SK-N-SH treated with all-trans-retinoic acid at 6 μM for 48 hours (cell line): ENCODE measurements at regions not wholly inside any gene's neighbourhood (a gene's known extent, or its start where the extent isn't known, plus 50 kb on each side); places are given as distances from the start of the nearest gene placed in this dataset.

ENCODE experiments used
- ATAC-seq: fragments of 200-7000 bp; cut with Tn5 transposase; 3 replicates; pipeline ENCODE4 v1.9.1; 2020; ENCODE audit warnings: mild to moderate bottlenecking, moderate library complexity
- ARNTL ChIP-seq: fragments of 450-650 bp; formaldehyde crosslinking; IDR thresholded peaks from 2 replicates; pipeline ENCODE4 v1.5.0; 2020; ENCODE audit warnings: low read depth, mild to moderate bottlenecking, moderate library complexity, borderline replicate concordance
- BACH2 ChIP-seq: fragments of 250-450 bp; sonication (Bioruptor Pico); IDR thresholded peaks from 2 replicates; pipeline ENCODE4 v1.9.0; 2021; ENCODE audit warnings: mild to moderate bottlenecking, borderline replicate concordance
- ESRRG ChIP-seq: fragments of 250-450 bp; sonication (Bioruptor Pico); IDR thresholded peaks from 2 replicates; pipeline ENCODE4 v1.6.1; 2021; ENCODE audit warnings: mild to moderate bottlenecking
- ISL1 ChIP-seq: fragments of 250-450 bp; sonication (Bioruptor Pico); IDR thresholded peaks from 2 replicates; pipeline ENCODE4 v2.1.2; 2022; ENCODE audit warnings: mild to moderate bottlenecking, moderate library complexity
- OSR1 ChIP-seq: fragments of 250-450 bp; sonication (Bioruptor Pico); IDR thresholded peaks from 2 replicates; pipeline ENCODE4 v1.8.0; 2022; ENCODE audit warnings: moderate library complexity, mild to moderate bottlenecking, inconsistent platforms
- PPARA ChIP-seq: fragments of 250-450 bp; sonication (Bioruptor Pico); IDR thresholded peaks from 2 replicates; pipeline ENCODE4 v1.5.0; 2020; ENCODE audit warnings: mild to moderate bottlenecking, borderline replicate concordance
- RARB ChIP-seq: fragments of 250-450 bp; sonication (Bioruptor Pico); IDR thresholded peaks from 2 replicates; pipeline ENCODE4 v1.8.0; 2021; ENCODE audit warnings: mild to moderate bottlenecking, moderate library complexity
- SNAI2 ChIP-seq: fragments of 250-450 bp; sonication (Bioruptor Pico); IDR thresholded peaks from 2 replicates; pipeline ENCODE4 v1.5.0; 2020; ENCODE audit warnings: mild to moderate bottlenecking, moderate library complexity
- TCF4 ChIP-seq: fragments of 250-450 bp; sonication (Bioruptor Pico); IDR thresholded peaks from 2 replicates; pipeline ENCODE4 v1.8.0; 2021; ENCODE audit warnings: mild to moderate bottlenecking, moderate library complexity, borderline replicate concordance
- TOX ChIP-seq: fragments of 250-450 bp; sonication (Bioruptor Pico); IDR thresholded peaks from 2 replicates; pipeline ENCODE4 v1.8.0; 2021; ENCODE audit warnings: mild to moderate bottlenecking, moderate library complexity, borderline replicate concordance
- ZC3H10 ChIP-seq: fragments of 250-450 bp; sonication (Bioruptor Pico); IDR thresholded peaks from 2 replicates; pipeline ENCODE4 v1.5.1; 2021; ENCODE audit warnings: mild to moderate bottlenecking, moderate library complexity
- ZFP30 ChIP-seq: fragments of 450-650 bp; formaldehyde crosslinking; IDR thresholded peaks from 2 replicates; pipeline ENCODE4 v1.5.0; 2022; ENCODE audit warnings: mild to moderate bottlenecking, moderate library complexity
- ZNF8 ChIP-seq: fragments of 450-650 bp; formaldehyde crosslinking; IDR thresholded peaks from 2 replicates; pipeline ENCODE4 v1.5.0; 2020; ENCODE audit warnings: mild to moderate bottlenecking, moderate library complexity
- TF ChIP-seq, protein P1 (sequence below): fragments of 250-450 bp; sonication (Bioruptor Pico); IDR thresholded peaks from 2 replicates; pipeline ENCODE4 v1.5.1; 2020; ENCODE audit warnings: low read depth, mild to moderate bottlenecking, moderate library complexity
- TF ChIP-seq, protein P2 (sequence below): fragments of 250-450 bp; sonication (Bioruptor Pico); IDR thresholded peaks from 2 replicates; pipeline ENCODE4 v1.5.1; 2021; ENCODE audit warnings: mild to moderate bottlenecking, moderate library complexity
- TF ChIP-seq, protein P3 (sequence below): fragments of 250-450 bp; sonication (Bioruptor Pico); IDR thresholded peaks from 2 replicates; pipeline ENCODE4 v1.8.0; 2020; ENCODE audit warnings: mild to moderate bottlenecking, moderate library complexity, borderline replicate concordance
- TF ChIP-seq, protein P4 (sequence below): fragments of 250-450 bp; sonication (Bioruptor Pico); IDR thresholded peaks from 2 replicates; pipeline ENCODE4 v1.8.0; 2021; ENCODE audit warnings: low read depth, mild to moderate bottlenecking, moderate library complexity, borderline replicate concordance
- TF ChIP-seq, protein P5 (sequence below): fragments of 250-450 bp; sonication (Bioruptor Pico); IDR thresholded peaks from 2 replicates; pipeline ENCODE4 v1.5.0; 2020; ENCODE audit warnings: mild to moderate bottlenecking, moderate library complexity

DNA sequence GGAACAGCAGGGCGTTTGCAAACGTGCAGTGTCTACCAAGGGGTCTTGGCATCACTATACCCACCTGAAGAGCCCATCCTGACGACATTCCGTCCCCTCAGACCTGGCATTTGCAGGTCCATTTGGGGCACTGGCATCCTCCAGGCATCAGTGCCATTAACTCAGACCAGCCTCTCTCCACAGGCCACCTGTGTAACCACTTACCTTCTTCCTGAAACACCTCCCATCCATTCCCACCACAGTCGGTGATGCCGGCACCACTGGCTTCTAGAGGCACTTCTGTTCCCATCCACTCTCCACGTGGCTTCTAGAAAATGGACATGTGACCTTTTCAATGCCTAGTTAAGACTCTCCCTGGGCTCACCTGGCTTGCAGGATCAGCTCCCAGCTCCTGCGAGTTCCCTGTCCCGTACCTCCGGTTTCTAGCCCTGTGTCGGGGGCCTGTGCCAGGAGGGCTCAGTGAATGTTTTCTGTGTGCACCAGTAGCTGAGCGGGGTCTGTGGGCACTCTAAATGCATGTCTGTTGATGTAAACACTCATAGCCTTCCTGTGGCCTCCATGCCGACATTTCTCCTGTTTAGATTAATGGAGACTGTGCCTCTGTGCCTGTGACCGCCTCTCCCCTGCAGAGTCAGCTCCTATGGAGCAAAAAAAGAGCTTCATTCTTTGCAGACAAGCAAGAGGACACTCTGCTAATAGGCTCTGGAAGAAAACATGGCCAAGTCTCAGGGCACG is 458.0 kb upstream of the HS6ST1 start:
- no peak for ATAC-seq
- TF ChIP-seq, protein P1, sequence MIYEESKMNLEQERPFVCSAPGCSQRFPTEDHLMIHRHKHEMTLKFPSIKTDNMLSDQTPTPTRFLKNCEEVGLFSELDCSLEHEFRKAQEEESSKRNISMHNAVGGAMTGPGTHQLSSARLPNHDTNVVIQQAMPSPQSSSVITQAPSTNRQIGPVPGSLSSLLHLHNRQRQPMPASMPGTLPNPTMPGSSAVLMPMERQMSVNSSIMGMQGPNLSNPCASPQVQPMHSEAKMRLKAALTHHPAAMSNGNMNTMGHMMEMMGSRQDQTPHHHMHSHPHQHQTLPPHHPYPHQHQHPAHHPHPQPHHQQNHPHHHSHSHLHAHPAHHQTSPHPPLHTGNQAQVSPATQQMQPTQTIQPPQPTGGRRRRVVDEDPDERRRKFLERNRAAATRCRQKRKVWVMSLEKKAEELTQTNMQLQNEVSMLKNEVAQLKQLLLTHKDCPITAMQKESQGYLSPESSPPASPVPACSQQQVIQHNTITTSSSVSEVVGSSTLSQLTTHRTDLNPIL = no peak
- TF ChIP-seq, protein P2, sequence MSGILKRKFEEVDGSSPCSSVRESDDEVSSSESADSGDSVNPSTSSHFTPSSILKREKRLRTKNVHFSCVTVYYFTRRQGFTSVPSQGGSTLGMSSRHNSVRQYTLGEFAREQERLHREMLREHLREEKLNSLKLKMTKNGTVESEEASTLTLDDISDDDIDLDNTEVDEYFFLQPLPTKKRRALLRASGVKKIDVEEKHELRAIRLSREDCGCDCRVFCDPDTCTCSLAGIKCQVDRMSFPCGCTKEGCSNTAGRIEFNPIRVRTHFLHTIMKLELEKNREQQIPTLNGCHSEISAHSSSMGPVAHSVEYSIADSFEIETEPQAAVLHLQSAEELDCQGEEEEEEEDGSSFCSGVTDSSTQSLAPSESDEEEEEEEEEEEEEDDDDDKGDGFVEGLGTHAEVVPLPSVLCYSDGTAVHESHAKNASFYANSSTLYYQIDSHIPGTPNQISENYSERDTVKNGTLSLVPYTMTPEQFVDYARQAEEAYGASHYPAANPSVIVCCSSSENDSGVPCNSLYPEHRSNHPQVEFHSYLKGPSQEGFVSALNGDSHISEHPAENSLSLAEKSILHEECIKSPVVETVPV (CRISPR knock-in tag) = no peak
- TF ChIP-seq, protein P3, sequence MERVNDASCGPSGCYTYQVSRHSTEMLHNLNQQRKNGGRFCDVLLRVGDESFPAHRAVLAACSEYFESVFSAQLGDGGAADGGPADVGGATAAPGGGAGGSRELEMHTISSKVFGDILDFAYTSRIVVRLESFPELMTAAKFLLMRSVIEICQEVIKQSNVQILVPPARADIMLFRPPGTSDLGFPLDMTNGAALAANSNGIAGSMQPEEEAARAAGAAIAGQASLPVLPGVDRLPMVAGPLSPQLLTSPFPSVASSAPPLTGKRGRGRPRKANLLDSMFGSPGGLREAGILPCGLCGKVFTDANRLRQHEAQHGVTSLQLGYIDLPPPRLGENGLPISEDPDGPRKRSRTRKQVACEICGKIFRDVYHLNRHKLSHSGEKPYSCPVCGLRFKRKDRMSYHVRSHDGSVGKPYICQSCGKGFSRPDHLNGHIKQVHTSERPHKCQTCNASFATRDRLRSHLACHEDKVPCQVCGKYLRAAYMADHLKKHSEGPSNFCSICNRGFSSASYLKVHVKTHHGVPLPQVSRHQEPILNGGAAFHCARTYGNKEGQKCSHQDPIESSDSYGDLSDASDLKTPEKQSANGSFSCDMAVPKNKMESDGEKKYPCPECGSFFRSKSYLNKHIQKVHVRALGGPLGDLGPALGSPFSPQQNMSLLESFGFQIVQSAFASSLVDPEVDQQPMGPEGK (CRISPR knock-in tag) = no peak
- TF ChIP-seq RARB (CRISPR knock-in tag) (no peak), ARNTL (CRISPR knock-in tag) (no peak), OSR1 (CRISPR knock-in tag) (no peak), ZFP30 (CRISPR knock-in tag) (no peak), SNAI2 (CRISPR knock-in tag) (no peak), ESRRG (CRISPR knock-in tag) (no peak), TCF4 (CRISPR knock-in tag) (no peak), ISL1 (CRISPR knock-in tag) (no peak), ZC3H10 (CRISPR knock-in tag) (no peak), PPARA (CRISPR knock-in tag) (no peak)
- TF ChIP-seq, protein P4, sequence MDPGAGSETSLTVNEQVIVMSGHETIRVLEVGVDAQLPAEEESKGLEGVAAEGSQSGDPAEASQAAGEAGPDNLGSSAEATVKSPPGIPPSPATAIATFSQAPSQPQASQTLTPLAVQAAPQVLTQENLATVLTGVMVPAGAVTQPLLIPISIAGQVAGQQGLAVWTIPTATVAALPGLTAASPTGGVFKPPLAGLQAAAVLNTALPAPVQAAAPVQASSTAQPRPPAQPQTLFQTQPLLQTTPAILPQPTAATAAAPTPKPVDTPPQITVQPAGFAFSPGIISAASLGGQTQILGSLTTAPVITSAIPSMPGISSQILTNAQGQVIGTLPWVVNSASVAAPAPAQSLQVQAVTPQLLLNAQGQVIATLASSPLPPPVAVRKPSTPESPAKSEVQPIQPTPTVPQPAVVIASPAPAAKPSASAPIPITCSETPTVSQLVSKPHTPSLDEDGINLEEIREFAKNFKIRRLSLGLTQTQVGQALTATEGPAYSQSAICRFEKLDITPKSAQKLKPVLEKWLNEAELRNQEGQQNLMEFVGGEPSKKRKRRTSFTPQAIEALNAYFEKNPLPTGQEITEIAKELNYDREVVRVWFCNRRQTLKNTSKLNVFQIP (CRISPR knock-in tag) = no peak

DNA sequence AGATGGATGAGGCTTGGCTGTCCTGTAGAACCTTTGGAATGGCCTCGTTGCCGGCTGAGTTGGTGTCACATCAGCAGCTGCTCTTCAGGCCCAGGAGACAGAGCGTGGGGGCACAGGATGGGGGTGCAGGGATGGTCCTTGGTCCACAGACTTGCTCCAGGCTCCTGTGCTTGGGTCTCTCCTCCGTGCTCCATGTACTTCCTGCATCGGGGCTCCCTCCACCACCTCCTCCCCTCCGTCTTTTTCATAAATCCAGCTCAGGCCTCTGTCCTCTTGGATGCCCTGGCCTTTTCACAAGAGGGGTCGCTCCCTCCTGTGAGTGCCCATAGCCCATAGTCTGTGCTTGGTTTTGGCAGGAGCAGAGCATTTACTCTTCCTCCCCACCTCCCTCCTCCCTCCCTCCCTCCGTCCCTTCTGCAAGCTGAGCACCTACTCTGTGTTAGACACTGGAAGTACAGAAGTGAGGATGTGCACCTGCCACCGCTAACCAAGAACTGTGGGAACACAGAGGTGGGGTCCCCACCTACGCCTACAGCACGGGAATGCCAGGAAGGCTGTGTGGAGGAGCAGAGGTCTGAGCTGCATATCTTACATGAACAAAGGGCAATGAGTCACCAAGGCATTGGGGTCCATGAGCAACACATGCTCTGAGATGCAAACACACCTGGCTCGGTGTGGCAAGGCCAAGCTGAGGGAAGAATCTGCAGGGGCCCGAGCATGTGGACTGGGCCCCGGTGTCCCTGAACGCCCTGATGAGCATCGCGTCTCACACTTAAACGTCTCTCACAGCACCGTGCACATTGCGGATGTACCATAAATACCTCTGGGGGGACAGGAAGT is 458.7 kb upstream of the HS6ST1 start:
- TF ChIP-seq, protein P1 = no peak
- no peak for TF ChIP-seq ARNTL (CRISPR knock-in tag)
- no peak for TF ChIP-seq TCF4 (CRISPR knock-in tag)
- TF ChIP-seq, protein P5, sequence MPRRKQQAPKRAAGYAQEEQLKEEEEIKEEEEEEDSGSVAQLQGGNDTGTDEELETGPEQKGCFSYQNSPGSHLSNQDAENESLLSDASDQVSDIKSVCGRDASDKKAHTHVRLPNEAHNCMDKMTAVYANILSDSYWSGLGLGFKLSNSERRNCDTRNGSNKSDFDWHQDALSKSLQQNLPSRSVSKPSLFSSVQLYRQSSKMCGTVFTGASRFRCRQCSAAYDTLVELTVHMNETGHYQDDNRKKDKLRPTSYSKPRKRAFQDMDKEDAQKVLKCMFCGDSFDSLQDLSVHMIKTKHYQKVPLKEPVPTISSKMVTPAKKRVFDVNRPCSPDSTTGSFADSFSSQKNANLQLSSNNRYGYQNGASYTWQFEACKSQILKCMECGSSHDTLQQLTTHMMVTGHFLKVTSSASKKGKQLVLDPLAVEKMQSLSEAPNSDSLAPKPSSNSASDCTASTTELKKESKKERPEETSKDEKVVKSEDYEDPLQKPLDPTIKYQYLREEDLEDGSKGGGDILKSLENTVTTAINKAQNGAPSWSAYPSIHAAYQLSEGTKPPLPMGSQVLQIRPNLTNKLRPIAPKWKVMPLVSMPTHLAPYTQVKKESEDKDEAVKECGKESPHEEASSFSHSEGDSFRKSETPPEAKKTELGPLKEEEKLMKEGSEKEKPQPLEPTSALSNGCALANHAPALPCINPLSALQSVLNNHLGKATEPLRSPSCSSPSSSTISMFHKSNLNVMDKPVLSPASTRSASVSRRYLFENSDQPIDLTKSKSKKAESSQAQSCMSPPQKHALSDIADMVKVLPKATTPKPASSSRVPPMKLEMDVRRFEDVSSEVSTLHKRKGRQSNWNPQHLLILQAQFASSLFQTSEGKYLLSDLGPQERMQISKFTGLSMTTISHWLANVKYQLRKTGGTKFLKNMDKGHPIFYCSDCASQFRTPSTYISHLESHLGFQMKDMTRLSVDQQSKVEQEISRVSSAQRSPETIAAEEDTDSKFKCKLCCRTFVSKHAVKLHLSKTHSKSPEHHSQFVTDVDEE (CRISPR knock-in tag) = no peak
- TF ChIP-seq, protein P3 (CRISPR knock-in tag) = no peak
- no peak for TF ChIP-seq TOX (CRISPR knock-in tag)
- no peak for TF ChIP-seq PPARA (CRISPR knock-in tag)
- TF ChIP-seq ZNF8 (CRISPR knock-in tag) = no peak
- no peak for TF ChIP-seq ZC3H10 (CRISPR knock-in tag)
- no peak for TF ChIP-seq BACH2 (CRISPR knock-in tag)
- no peak for TF ChIP-seq SNAI2 (CRISPR knock-in tag)
- TF ChIP-seq, protein P4 (CRISPR knock-in tag) = no peak
- no peak for ATAC-seq
